ENCODE measurements at regions not wholly inside any gene's neighbourhood (a gene's known extent, or its start where the extent isn't known, plus 50 kb on each side); places are given as distances from the start of the nearest gene placed in this dataset.

DNA sequence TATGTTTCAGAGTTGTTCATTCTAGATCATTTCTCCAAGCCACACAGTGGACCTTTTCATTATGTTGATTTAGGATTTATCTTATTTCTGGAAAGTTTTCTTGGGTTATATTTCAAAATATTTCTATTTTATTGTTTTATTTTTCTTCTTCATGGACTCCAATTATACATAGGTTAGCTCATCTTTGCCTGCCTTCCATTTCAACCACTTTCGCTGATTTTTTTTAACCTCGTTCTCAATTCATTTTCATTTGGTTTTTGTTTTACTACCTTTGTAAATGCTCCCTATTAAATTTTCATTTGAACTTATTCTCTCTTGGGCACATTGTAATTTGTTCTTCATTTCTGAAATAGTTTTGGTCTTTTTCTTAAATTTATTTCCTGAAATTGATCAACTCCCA, 169.0 kb upstream of the PITX1 start:
- DNase-seq: no peak

DNA sequence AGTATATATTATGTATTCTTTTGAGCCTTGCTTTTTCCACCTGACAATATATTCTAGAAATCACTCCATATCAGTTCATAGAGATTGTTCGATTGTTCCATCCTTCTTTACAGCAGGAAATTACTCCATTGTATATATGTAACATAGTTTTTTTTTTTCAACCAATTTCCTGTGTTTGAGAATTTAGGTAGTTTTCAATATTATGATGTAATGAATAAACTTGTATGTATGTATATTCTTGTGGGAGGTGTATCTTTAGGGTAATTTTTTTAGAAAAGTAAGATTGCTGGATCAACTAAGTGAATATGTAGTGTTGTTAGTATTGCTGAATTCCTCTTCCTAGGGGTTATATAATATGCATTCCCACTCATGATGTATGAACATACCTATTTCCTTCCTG, 165.9 kb upstream of the PITX1 start:
- no peak for DNase-seq

DNA sequence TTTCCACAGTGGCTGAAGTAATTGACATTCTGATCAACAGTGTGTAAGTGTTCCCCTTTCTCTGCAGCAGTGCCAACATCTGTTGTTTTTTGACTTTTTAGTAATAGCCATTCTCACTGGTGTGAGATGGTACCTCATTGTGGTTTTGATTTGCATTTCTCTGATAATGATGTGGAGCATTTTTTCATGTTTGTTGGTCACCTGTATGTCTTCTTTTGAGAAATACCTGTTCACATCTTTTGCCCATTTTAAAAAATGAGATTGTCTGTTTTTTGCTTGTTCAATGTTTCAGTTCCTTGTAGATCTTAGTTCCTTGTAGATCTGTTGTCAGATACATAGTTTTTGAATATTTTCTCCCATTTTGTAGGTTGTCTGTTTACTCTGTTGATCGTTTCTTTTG, 162.5 kb upstream of the PITX1 start:
- DNase-seq: no peak

DNA sequence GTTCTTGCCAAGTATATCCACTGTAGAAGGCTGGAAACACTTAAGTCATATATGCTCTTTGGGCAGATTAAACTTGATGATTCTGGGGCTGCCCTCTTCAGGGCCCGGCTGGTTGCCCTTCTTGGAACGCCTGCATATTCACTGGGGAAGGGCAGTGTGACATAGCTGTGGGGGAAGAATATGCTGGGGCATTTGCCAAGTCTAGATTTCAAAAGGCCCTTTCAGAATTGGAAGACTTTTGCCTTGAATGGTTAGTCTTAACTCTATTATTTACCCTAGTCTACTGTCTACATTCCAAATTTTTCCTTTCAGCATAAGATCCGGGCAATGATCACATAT, 161.2 kb upstream of the PITX1 start:
- no peak for DNase-seq

DNA sequence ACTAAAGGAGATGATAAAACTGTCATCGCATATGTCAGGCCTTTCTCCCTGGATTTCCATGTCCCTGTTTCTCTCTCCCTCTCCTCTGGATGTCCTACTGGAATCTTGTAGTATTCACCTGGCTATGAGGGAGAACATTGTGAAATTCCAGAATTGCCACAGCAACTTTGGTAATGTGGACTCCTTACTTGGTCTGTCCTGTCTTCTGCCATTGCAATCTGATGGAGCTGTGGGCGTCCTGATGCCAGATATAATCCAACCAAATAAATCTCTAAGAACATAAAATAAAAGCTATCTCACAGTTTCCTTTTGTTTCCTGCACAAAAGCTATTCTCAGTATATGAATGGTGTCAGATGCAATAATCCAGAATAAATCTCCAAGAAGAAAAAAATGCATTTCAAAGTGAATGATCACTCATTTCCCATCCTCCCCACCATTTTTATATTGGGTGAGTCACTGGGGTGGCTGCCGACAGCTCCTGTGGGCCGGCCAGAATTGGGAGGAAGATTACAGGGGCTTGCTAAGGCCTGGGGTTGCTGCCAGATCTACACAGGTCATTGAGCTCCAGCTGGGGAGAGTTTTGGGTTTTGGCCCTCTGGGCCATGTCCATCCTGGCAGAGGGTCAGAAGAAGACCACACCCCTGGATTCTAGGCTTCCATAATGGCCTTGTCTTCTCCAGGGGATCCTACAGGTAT, 160.7 kb upstream of the PITX1 start:
- no peak for DNase-seq

DNA sequence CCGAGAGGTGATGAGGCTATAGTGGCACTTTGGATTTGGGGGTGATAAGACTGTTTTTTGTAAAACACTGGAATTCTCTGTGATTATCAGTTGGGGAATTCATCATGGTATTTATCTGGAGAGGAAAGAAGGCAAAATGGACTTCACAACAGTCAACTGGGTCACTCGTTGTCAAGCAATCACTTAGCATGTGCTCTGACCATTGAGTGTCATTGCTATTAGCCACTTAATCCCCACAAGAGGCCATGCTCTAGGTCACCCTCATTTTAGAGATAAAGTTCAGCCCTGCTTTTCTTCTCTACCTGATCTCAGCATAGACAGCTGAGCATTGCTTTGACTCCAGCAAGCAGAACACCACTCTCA, 160.1 kb upstream of the PITX1 start:
- DNase-seq: no peak

DNA sequence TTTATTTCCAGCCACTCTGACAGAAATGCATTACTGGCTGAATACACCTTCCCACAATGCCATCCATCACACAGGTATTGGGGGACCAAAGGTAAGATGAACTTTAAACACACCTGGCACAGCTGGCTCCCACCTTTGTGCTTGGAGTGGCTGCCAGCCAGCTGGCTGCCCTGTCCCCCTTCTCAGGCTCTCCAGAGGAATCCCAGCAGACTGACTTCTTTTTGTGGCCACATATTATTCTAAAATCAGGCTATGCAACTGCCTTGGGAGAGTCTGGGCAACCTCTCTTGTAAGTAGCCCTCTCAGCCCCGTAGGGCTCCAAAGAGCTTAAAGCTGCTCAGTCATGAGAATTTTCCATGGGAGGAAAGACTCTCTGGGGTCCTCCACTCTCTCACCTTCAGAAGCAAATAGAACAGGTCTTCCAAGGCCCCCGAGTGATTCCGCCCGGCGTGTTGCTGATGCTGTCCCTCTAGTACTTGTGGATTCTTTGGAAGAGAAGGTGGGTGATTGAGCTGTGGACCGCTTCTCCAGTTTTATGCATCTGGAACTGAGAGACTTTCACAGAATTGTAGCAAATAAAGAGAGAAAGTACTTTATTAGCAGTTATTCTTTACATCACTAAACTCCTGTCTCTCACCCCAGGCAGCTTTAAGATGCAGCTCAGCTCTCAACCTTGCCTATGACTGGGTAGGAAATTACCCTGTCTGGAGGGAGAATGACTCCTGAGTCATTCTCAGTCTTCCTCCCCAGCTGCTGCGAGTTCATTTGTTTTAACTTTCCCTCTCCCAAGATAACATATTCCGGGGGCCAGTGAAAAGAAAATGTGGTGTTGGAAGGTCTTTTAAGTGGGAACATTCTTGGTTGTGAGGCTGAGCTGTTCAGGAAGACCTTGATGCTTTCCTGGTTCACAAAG, 159.4 kb upstream of the PITX1 start:
- no peak for DNase-seq

DNA sequence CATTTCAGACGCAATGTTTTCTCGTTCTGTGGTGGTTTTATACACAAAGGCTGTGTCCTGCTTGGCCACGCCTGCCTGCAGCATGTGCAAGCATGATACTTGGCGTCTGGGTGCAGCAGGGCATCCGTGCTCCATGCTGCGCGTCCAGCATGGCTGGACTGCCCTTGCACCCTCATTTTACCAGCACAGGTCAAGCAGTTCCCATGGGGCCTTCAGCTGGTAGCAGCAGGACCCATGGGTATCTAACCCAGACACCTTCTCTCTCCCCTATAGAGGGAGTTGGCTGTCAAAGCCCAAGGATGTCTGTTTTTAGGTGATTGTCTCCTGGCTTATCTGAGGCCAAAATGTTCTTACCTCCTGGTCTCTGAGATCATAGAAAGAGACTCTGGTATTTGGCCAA, 158.3 kb upstream of the PITX1 start:
- DNase-seq: no peak

DNA sequence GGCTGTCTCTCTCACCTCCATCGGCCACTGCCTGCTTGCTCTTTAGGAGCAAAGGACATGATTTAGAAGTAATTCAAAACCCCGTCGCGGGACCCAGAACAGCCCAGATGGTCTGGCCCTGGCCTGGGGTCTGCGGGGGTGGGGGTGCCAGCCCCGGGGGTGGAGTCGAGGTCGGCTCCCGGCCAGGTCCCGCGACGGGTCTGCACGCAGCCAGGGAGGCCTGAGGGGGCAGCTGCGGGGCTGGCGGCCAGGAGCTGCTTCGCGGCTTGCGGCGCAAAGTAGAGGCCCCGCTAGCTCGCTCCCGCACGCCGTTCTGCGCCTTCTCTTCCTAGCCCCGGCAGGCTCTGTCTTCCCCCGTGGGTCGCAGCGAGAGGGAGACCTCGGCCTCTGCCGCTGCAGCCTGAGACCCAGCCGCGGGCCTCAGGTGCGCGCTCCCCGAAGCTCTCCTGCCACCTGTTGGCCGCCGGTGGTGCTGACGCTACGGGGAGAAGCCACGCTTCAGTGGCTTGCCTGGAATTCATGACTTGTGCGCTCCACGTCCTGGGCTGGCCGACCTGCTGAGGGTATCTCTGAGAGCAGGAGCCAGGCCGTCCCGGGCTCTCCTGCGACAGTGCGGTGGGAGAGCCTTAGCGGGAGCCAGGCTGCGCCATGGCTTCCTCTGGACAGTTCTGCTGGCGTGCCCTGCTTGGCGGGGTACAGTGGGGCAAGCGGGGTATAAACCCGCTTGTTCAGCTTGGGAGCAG, 157.2 kb upstream of the PITX1 start:
- DNase-seq: peak; percentile 42

DNA sequence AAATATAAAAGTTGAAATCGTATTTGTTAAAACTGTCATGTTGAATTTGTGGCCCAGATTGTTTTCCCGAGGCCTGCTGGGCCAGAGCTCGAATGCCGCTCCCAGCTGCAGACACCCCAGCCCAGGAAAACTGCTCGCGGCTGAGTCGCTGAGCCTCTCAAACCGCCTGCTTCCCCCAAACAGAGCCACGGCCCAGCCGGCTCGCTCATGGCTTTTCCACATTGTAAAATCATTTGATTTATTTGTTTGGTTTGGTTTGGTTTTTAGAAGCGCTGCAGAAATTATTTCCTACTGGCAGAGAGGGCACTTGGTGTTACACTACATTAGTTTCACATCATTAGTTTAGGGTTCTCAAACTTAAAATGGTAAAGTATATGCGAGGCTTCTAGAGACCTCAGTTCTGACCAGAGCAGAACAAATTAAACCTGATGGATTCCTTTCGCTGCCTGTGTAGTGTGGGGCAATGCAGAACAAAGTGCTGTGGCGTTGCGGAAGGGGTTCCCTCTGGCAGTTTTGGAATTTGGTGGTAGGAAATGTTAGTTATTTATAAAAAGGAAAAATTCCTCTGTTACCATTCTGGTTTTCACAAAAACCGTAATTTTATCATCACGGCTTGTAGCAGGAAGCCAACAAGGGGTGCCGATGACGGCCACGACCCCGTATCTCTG, 156.5 kb upstream of the PITX1 start:
- no peak for DNase-seq

DNA sequence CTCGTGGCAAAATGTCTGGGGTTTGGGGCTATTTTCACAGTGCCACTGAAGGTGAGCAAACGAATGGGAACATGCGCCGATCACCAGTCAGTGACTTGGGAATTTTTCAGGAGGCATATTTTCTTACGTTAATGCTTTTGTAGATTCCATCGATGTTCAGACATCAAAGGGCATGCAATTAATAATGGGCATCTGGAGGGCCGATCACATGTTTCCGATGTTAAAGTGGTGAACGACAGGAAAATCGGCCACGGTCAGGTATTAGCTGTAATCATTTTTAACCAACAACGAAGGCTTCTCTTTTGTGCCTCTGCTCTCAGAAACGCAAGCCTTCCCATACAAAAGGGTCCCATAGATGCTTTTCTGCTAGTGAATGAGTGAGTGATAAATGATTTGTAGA, 155.0 kb upstream of the PITX1 start:
- DNase-seq: no peak

DNA sequence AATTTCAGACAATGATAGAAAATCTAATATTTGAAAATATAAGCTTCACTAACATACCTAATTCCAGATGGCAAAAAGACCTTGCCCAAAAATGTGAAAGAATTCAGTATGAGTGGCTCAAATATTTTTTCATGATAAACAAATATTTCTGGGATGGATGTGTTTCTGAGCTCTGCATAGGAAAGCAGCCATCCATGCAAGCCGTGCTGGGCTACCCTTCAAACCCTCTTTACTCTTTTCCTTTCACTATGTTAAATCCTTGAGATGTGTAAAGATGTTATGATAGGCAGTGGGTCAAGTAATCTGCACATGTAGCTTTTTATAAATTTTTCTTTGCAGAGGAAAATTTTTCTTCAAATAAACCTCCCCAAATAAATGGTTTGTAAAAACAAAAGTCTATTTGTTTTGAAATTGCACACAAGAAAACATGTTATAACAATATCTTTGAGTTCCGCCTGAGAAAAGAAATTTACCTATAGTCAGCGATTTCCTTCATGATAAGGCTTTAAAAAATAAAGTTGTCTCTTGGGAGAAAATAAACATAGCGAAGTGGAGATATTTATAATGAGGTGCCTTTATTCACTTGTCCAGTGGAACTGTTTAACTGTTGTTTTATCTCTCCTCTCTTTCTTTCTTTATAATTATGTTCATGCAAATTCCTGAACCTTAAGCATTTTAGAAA, 154.3 kb upstream of the PITX1 start:
- DNase-seq: no peak

DNA sequence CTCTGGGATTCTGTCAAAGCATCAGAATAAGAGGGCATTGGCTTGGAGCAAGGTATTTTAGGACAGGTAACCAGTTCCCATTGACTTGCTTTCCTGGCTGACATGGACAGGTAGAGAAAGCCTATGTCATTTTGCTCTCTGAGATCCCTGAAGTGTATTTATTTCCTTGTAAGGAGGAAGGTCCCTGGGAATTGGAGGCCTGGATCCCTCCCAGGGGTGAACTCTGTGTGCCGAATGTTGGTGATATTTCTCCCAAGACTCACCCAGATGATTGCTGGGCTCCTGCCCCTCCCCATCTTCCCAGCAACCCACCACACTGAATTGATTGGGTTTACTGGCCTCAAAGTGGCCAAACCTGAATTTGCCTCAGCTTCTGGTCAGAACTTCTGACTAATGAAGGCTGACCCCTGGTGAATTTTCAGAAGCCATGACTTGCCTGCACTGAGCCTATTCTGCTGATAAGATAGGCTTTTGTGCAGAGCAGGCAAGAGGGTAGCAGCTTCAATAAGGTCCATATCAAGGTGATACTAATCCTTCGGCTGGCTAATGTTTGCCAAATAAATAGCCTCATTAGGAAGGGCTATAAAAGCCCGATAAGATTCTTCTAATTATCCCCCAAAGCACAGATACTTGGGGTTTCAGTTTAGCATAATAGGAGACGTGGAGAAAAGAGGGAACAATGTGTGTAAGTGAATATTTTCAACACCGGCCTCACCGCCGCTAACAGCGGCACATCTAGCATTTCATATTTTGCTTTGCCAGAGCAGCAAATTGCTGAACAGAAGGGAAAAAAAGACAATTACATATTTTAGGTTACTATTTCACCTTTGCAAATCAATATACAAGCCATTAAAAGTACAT, 152.9 kb upstream of the PITX1 start:
- DNase-seq: no peak

DNA sequence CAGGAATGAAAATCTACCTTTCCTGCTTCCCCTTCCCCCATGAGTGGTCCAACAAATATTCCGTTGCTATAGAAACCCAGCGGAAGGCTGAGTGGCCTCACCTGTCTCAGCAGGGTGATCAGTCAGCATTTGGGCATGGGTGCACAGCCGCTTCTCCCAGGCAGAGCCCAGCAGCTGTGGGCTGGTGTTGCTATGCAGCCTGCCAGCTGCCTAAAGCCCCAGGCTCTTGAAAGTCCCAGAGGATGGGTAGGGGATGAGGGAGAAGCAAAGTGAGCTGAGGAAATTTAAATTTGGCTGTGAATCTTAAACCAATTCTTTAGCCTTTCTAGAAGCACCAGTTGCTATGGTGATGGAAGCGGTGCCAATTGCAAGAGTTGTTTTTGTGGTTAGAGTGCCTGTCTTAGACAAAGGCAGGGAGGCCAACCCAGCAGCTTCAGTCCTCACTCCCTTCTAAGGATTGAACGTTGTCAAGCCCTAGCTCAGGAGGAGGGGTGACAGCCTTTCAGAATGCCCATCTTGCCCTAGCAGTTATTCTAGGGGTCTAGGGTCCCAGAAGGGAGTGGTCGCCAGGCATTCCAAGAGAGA, 151.5 kb upstream of the PITX1 start:
- DNase-seq: no peak

DNA sequence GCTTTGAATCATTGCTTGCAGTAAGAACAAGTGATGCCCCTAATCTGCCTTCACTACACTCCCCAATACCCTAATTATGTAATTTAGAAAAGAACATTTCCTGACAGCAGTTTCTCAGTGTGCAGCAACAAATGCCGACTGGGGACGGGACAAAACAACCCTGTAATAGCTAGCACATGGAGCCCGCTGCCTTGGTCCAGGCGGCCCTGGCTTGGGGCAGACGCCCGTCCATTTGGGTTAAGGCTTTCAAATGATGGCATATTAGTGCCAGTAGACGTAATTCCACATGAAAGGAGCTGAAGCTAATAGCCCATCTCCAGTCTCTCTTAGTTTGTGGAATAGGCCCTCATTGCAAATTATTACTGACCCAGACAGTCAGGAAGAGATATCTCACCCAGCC, 150.6 kb upstream of the PITX1 start:
- no peak for DNase-seq

DNA sequence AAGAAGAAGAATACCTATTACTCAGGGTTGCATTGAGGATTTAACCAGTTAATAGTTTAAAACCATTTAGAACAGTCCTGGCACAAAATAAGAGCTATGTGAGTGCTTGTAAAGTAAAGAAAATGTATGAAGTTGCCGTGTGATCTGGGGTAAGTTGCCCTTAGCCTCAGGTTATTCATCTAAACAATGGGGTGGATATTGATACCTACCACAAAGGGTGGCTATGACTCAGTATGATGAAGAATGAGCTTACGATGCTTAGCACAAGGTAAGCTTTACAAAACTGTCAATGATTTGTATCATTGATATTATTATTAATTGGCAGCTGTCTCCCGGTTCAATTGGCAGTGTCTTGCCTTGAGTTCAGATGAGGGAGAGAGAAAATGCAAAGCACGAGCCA, 149.4 kb upstream of the PITX1 start:
- DNase-seq: no peak

DNA sequence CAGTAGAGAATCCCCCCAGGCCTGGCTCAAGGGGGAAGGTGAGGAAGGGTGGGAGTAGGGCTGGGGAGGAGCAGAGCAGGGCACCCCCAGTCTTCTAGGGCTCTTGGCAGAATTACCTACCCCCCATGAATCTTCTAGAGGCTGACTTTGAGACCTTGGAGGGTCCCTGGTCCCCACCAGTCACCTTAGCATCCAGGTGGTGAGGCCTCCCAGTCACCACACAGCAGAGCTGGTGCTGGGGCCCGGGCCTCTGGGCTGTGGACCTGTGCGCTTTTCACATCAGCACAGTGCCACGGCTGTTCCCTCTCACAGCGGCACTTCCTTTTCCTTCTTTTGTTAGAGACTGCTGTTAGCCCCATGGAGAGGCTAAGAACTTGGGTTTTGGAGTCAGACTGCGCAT, 148.6 kb upstream of the PITX1 start:
- DNase-seq: no peak

DNA sequence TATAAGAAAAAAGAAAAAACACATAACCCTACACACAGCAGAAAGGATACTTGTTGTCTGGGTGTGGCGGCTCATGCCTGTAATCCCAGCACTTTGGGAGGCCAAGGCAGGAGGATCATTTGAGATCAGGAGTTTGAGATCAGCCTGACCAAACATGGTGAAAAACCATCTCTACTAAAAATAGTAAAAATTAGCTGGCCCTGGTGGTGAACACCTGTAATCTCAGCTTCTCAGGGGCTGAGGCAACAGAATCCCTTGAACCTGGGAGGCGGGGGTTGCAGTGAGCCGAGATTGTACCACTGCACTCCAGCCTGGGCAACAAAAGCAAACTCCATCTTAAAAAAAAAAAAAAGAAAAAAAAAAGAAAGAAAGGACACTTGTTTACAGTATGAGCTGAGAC, 147.6 kb upstream of the PITX1 start:
- DNase-seq: no peak

DNA sequence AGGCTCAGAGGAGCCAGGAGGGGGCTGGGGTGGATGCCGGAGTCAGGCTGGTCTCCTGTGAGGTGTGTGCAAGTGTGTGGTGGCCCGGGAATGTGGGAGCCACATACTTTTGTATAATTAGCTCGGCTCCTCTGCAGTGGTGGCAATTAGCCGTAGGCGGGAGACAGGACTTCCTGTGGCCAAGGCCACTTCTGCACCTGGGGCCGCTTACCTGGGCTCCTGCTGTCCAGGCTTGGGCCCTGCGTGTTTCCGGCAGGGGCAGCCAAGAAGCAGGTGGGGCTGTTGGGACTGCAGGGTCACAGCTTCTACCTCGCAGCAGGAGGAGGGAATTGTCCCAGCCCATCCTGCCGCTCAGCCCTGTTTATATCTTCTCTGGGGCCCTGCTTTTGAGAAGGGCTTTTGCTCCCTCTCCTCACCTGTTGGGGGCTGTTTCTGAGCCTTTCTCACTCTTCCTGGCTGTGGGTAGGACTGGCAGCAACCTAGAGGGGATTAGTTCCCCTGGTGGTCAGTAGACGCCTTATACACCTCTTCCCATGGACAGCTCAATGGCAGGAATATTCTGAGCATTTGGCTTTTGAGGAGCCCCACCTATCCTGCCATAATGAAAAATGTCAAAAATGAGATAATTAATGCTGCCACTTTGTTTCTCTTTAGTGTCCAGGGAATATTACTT, 145.4 kb upstream of the PITX1 start:
- no peak for DNase-seq

DNA sequence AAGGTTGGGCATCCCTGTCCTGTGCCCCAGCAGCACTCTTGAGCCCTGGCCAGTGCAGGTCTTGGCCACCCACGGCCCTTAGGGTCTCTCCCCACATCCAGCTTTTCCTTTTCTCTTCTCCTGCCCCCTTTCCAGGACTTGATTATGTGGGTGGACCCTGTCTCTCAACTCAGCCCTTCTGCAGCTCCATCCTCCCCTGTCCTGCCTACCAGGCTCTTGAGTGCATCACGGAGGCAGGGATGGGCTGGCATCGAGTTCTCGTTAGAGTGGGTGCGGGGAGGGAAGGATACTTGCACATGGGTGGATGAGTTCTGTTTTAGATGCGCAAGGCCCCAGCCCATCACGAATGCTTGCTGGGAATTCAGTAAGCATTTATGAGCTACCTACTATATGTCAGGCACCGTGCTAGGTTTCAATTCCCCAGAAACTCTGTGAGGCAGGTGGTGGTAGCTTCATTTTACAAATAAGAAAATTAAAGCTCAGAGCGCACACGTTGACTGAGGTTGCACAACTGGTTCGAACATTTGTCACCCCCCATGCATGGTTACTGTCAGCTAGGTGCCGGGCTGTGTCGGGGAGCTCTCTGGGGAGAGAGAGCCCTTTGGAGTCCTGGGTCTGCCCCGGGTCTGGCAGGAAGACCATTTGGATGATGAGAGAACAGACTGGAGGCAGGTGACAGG, 144.6 kb upstream of the PITX1 start:
- no peak for DNase-seq
